HG02759 (cell line): ENCODE measurements at regions not wholly inside any gene's neighbourhood (a gene's known extent, or its start where the extent isn't known, plus 50 kb on each side); places are given as distances from the start of the nearest gene placed in this dataset.
A peak's percentile ranks its signal among the peaks of the same experiment; 100 is the strongest.

ENCODE experiments used
- ATAC-seq: cut with Tn5 transposase; IDR thresholded peaks from one replicate; pipeline ENCODE4 v1.9.1; 2021; ENCODE audit warnings: mild to moderate bottlenecking, moderate library complexity; ENCODE audit not compliant: unreplicated experiment

DNA sequence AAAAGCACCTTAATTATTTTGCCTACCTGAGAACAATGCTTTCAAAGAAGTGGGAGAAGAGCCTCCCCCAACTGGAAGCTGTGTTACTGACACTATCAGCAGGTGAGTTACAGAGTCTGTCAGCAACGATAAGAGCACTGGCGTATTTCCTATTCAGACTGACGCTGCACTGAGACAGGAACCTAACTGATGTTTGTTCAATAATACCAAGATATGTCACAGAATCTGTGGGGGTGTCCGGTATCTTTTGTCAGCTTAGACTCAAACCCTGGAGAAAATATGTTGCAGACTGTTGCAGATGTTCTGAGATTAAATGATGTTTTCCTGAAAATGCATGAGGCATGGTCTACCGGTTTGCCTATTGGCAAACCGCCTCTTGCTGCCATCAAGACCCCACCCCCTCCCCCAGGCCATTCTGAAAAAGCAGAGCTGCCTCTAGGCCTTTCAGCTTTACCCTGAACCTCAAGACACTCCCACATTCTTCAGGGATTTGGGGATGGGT, 115.2 kb upstream of the KIT start:
- no peak for ATAC-seq

DNA sequence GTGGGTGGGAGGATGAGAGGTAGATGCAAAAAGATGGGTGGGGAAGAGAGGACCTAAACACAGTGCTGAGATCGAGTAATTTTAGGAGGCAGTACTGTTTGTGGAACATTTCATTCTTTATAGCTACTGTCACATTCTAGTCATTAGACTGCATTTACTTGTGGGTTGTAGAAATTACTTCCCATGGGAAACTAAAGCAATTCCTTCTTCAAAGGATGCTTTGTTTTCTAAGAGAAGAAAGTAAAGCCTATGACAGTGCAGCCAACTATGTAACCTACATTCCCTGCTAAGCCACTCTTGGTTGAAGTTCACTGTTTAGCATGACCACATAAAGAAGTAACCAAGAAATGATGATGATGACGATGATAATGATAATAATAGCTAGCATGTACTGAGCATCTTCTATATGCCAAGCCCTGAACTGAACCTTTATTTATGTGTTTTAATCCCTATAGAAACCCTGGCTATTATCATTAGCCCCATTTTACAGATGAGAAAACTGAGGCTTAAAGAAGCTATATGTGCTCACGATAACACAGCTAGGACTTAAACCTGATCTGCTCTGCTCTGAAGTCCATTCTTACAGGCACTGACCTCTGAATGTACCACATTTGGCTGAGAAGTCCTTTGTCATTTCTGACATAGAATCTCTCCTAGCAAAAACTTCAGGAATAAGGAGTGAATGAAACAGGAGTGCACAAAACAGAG, 114.5 kb upstream of the KIT start:
- ATAC-seq = no peak

DNA sequence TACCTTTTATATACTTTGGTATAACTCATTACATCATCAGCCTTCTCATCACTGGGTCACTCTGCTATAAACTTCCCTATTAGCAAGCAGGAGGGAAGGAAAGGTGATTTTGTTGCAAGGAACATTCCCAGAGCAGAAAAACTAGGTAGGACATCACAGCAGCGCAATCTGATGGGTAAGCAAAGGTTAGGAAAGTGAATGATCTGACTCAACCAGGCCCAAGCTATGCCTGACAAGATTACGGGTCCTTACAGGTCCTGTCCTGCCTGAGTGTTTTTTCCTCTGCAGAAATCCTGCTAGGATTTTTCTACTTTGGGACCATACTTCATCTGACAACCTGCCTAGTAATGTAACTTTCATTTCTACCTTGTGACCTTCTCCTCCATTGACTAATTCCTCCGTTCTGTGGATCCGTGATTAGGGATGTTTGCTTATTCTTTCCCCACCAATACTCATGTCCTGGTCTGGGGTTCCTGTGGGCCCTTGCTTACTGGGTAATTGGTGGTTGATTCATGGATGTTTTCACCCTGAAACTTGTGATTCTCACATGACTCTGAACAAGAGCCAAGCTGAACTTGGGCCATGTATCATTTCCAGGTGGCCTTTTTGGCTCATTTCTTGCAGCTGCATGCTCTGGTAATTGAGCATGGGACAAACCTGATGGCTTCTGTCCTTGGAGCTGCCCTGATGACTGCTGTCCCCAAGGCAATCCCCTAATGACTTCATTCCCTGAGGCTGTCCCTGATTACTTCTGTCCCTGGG, 111.9 kb upstream of the KIT start:
- no peak for ATAC-seq

DNA sequence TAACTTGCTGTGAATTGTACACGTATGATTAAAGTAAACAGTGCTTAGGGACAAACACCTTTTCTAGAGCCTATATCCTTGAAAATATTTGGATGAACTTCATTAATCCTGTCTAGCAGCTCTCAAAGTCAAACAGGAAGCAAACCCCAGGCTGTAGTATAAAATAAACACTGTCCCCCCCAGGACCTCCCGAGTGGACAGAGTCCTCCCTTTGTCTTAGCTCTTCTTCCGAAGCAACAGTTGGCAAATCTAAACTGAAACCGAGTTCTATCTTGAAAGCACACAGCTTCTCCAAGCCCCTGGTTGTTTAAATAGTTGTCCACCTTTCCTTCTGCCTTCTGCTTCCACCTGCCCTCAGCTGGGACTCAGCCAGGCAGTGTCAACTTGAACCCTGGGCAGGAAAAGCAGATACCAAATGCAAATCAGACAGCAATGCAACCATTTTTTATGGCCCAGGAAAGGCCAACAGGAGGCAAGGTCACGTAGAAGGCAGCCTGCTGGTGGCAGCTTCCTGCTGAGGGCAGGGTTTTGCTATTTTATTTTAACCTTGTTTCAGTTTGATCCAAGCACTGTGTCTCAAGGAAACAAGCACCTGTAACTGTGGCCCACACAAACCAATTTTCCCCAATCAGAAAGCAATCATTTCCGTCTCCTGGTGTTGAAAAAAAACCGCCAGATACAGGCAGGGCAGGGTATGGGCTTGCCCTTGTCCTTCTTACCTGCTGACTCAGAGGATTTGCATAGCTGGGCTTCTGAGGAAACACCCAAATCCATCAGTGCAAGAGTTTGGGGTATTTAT, 110.3 kb upstream of the KIT start:
- ATAC-seq = peak; percentile 89

DNA sequence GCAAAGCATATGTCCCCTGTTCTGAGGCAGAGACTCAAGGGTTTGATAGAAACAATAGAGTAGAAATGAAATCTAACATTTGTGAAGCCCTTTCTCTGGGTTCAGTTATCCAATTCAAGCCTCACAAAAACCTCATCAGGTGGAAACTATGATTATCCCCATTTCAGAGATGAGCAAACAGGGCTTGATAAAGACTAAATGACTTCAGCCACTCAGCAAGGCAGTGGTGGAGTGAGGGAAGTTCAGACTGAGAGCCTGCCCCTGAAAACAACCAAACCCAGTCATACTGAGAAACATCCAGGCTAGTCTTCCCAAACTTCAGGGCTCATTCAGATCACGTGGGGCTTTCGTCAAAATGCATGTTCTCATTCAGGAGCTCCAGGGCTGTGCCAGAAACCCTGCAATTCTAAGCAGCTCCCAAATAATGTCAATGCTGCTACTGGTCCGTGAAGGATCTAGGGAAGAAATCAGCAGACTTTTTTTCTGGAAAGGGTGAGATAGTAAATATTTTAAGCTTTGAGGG, 109.6 kb upstream of the KIT start:
- ATAC-seq = peak; percentile 48

DNA sequence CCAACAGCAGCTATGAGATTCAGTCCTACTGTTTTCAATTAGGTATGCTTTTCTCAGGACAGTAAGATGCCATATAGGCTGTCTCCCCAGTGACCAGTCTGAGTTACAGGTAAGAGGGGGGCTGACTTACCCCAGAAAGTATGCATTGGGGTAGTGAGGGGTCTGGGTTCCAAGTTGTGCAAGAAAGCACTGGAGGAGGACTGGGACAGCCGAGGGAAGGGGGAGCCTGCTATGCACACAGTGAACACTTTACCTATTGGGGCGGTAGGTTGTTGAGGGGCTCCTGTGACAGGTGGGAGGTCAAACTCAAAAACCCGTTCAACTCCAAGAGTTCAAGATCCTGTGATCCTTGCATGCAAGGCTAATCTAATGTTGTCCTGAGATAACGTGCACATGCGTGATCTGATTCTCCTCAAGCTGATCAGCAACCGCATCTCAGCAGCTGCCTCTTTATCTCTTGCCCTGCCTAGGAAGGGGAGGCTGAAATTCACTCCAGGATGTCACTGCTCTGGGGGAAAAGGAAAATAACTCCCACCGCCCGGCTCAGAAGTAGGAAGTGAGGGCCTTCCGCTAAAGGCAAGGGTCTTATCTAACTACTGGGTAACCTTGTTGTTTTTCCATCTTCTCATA, 108.8 kb upstream of the KIT start:
- ATAC-seq = no peak

DNA sequence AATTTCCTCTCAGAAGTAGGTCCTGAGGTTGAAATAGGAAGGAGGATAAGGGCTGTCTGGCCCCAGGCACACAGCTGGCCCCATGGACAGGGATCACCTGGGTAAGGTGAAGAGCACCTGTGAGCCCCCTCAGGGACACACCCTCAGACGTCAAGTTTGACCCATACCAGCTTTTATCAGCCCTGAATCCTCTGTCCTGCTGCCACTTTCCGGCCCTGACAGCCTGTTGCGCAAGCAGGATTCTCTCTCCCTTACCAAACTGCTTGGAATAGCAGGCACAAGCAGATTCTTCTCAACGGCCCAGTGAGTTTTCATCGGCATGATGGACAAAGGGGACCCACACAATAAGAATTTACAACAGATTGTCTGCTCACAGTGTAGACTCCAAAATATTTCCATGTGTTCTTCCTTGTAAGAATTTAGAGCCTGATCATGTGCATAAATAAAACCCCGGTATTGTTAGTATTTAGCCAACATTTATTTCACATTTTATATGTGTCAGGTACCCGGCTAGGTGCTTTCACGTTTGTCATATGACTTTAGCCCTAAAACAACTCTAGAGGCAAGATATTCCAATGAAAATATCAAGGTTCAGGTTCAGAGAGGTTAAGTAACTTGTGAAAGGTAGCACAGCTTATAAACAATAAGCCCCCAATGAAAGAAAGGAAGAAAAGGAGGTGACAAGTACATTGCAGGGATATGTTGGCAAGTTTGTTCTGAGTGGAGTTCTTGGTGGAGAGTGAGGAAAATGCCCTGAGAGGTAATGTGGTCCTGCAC, 107.2 kb upstream of the KIT start:
- ATAC-seq = no peak

DNA sequence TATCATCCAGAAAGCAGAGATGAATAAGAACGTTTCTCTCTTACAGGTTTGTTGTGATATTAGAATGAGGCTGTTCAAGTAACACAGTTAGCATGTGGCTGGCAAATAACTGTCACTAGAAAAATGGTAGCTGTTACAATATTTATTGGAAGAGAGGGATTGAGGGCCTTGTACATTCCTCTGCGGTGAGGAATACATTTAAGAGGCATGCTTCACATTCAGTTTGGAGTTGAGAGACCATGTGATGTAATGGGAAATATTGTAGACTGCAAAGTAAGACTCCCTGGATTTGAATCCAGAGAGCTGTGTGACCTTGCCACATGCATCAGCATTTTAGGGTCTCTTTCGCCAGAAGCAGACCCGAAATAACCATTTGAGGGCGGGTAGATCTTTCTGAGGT, 104.8 kb upstream of the KIT start:
- ATAC-seq = no peak

DNA sequence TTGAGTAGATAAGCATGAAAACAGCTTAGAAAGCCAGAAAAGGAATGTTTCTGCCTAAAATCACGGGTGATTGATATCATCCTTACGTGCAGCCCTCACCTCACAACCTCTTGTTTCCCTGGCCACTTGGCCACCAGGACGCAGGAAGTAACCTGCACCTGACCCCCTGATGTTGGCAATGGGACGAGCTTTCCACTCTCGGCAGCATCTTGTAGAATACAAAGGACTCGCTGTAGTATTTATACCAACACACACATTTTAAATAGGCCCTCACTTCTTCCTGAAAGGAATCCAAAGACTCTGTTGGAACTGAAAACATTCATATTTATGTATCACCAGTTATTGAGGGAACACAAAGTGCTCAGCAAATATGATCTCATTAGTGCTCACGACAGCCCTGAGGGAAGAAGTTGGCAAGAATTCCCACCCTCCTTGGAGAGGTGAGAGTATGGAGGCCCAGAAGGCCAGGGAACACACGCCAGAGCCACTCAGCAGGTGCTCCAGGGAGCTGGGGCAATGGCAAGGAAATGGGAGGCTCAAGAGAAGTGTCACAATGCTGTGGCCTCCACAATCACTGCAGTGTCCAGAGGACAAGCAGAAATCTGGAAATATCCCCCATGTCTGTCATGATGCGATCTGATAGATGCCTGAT, 103.3 kb upstream of the KIT start:
- ATAC-seq = no peak

DNA sequence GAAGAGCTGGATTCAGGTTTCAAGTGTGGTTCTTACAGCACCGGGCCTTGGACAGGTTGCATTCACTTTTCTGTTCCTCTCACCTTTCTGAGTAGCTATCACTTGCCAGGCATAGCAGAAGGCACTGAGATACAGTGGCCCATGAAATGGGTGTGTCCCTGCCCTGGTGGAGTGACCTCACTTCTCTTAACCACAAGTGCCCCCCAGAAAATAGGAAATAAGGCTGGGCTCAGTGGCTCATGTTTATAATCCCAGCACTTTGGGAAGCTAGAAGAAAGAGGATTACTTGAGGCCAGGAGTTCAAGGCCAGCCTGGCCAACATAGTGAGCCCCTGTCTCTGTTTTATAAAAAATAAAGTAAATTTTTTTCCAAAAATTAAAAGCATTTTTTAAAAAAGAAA, 101.7 kb upstream of the KIT start:
- no peak for ATAC-seq

DNA sequence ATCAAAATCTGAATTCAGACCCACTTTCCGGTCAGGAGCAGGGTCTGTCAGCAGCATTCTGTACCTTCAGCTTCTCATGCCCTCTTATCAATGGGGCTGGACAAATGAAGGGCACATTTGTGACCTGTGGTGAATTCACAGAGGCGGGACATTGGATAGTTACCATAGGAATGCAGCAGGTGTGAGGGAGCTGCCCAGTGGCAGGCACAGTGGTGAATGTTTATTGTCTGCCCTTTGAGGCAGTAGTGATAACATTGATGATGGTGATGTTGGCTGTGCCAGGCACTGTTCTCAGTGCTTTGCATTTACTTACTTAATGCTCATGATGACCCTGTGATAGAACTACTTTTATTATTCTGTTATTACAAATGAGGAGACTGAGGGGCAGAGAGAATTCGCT, 101.2 kb upstream of the KIT start:
- ATAC-seq = no peak

DNA sequence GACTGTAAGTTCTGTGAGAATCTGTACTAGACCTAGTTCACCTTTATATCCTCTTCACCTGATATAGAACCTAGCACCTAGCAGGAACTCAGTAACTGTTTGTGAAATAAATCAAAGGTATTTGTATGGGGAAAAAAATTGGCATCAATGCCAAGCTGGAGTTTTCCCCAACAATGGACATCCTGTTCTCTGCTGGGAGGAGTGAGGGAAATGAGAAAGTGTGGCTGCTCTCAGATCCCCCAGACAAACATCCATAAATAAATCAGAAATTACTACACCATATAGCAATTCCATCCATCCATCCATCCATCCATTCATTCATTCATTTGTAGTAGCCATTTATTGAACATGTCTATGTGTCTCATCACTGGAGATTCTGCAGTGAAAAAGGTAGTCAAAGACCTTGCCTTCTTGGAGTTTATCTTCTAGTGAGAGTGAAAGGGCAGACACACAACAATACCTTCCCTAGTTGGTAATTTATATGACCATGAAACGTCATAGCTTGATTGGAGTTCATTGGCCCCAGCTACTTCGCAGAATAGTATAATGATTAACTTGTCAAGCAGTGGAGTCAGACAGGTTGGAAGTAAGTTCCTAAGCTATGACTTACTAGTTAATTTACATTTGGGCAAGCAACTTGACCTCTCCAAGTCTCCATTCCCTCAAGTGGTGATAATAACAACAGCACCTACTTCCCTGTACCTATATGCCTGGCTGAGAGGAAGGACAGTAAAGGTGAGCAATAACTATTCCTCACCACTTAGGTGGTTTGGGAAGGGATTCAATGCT, 98.7 kb upstream of the KIT start:
- no peak for ATAC-seq

DNA sequence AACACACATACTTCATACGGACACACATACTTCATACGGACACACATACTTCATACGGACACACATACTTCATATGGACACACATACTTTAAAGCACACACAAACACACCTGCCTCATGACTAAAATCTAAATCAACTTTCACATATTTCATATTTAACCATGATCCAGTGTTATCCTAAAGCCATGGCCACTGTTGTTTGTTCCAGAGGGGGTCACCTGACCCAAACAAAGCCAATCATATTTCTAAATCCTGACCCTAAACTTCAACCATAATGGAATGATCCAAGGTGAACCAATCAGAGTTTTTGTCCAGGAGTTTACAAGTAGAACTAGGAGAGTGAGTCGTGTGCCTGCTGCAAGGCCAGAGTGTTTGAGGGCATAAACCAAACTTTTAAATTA, 97.2 kb upstream of the KIT start:
- ATAC-seq = no peak

DNA sequence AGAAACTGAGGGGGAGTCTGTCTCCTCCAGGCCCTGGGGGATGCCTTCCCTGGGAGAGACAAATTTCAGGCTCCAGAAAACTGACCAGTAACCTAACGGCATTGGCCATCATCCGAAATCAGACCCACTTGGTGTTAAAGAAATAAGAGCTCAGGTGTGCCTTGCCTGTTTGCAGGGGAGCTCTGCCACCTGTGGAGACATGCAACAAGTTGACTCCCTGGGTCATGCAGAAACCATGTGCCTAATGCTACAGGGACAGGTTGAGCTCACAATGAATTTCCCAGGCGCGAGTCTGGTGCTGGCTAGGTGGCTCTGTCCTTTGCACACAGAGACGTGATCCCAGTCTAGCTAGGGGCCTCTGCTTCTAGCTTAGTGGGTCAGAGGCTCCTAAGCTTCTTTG, 95.8 kb upstream of the KIT start:
- ATAC-seq = no peak

DNA sequence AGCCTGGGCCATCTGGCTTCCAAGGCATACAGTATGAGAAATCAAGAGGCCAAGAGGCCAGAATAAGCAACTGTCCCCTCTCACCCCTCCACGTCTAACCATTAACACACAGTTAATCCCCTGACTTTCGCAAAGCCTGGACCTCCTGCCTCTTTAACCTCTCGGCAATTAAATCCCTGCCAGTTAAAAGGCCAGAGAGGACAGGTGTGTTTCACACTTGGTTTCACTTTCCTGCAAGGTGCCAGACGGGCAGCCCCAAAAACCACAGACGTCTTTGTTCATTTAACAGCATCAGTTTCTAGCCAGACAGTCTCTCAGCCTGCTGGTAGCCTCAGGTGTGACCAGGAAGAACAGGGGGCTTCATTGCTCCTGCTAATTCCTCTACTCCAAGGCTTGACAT, 91.1 kb upstream of the KIT start:
- ATAC-seq = peak; percentile 82

DNA sequence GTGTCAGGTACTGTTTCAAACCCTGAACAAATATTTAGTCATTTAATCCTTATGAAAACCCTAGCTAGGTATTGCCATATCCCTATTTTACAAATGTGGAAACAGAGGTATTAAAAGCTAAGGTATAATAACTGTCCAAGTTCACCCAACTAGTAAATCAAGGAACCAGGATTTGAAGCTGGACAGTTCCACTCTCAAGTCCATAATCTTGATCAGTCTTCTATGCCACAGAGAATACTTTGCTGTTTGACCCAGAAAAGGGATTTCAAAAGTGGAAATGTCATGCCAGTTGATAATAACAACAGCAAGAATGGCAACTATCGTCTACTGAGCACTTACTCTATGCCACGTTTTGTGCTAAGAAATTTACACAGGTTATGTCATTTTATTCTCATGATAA, 90.4 kb upstream of the KIT start:
- no peak for ATAC-seq

DNA sequence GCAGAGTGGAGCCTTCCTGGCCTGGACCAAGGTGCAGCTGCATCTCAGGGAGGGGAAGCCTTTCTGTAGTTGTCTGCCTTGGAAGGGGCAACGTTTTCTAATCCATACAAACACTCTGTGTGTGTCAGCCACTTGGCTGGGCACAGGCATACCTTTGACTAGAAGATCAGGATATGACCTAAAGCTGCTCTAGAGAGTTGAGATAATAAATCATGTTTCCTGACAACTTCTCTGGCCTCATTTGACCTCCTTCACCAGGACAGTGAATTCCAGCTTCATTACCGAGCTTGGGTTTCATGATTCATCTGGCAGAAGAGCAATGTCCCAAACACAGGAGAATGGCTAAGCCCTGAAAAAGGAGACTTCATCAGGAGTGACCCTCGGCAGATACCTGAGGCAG, 89.6 kb upstream of the KIT start:
- ATAC-seq = no peak

DNA sequence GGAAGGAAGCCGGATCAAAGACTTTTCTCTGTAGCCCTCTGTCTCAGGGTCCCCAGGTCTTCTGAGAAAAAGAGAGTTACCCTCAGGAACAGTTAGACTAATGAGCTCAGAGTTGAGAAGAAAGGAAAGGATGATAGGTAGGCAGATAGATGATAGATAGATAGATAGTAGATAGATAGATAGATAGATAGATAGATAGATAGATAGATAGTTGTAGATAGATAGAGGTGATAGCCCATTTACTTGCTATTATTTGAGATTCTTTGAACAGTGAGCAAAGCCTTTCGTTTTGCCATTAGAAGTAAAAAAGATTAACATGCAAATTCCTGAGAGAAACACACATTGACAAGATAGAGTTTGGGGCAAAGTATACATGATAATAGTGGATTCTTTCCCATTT, 86.9 kb upstream of the KIT start:
- ATAC-seq = no peak
